A549 (cell line): ENCODE measurements at regions not wholly inside any gene's neighbourhood (a gene's known extent, or its start where the extent isn't known, plus 50 kb on each side); places are given as distances from the start of the nearest gene placed in this dataset.

Source experiments
- BHLHE40 ChIP-seq: IDR thresholded peaks from 2 replicates; pipeline ENCODE4 v1.6.1; 2012; ENCODE audit warnings: low read depth, low read length, inconsistent platforms
- CTCF ChIP-seq: fragments of >200 bp; sonication (Bioruptor Twin); formaldehyde crosslinking; IDR thresholded peaks from 3 replicates; pipeline ENCODE4 v1.5.1; 2016
- HOXA7 ChIP-seq: fragments of 250-450 bp; sonication (Bioruptor Pico); IDR thresholded peaks from 2 replicates; pipeline ENCODE4 v1.5.0; 2020; ENCODE audit warnings: mild to moderate bottlenecking, moderate library complexity
- RCOR1 ChIP-seq: fragments of 150-350 bp; IDR thresholded peaks from 2 replicates; pipeline ENCODE4 v1.6.1; 2014; ENCODE audit warnings: antibody characterized with exemption, low read length, low read depth
- RFX5 ChIP-seq: fragments of 450-650 bp; IDR thresholded peaks from 2 replicates; pipeline ENCODE4 v1.7.1; 2014; ENCODE audit warnings: antibody characterized with exemption, mild to moderate bottlenecking, moderate library complexity

GRCh38 chr12:17778242-17778641 is 311.8 kb downstream of the RERGL start:
- TF ChIP-seq CTCF (no peak), RCOR1 (no peak), RFX5 (no peak), HOXA7 (CRISPR knock-in tag) (no peak), BHLHE40 (no peak)
